ENCODE measurements at regions not wholly inside any gene's neighbourhood (a gene's known extent, or its start where the extent isn't known, plus 50 kb on each side); places are given as distances from the start of the nearest gene placed in this dataset.
"Not testable (repeated sequence)": the region's sequence is repeated elsewhere in the genome, so short reads cannot be mapped to it uniquely, and the experiment has no call there.

DNA sequence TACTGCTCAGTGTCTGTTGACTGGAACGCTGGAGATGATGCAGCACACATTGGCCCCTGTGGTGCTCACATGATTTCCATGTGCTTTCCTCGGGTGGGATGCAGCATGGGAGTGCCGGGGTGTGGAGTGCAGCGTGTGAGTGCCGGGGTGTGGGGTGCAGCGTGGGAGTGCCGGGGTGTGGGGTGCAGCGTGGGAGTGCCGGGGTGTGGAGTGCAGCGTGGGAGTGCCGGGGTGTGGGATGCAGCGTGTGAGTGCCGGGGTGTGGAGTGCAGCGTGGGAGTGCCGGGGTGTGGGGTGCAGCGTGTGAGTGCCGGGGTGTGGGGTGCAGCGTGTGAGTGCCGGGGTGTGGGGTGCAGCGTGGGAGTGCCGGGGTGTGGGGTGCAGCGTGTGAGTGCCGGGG, 907.4 kb upstream of the TPTE start:
- H3K4me2 ChIP-seq (ENCODE audit: low read length); H3K56ac ChIP-seq (ENCODE audit: low read length); H3K18ac ChIP-seq (ENCODE audit: low read length); H3K36me3 ChIP-seq (ENCODE audit: control insufficient read depth, insufficient read depth, low read length); DNase-seq; H2BK15ac ChIP-seq (replicated peaks; ENCODE audit: low read depth); H4K8ac ChIP-seq (ENCODE audit: low read depth, low read length); H2BK5ac ChIP-seq (ENCODE audit: low read length); H3K4me1 ChIP-seq (ENCODE audit: control insufficient read depth, low read depth, low read length); H2AK5ac ChIP-seq (ENCODE audit: low read length); H3K4me3 ChIP-seq (ENCODE audit: low read length); H3K27me3 ChIP-seq (ENCODE audit: insufficient read depth, low read length, poor library complexity); H4K5ac ChIP-seq (ENCODE audit: low read length); H3K79me2 ChIP-seq (ENCODE audit: control insufficient read depth, insufficient read depth, low read length); H3K4ac ChIP-seq (ENCODE audit: low read depth, low read length); H2BK120ac ChIP-seq (ENCODE audit: low read depth, low read length); H3K79me1 ChIP-seq (ENCODE audit: low read length); H3K23ac ChIP-seq (ENCODE audit: low read length); H3K27ac ChIP-seq (ENCODE audit: low read depth, low read length); H3K9ac ChIP-seq (ENCODE audit: low read length): not testable (repeated sequence)
- no CpG with 5 or more reads among the region's 23 CpGs for WGBS (ENCODE audit: extremely low coverage, insufficient coverage, low lambda C conversion rate)

DNA sequence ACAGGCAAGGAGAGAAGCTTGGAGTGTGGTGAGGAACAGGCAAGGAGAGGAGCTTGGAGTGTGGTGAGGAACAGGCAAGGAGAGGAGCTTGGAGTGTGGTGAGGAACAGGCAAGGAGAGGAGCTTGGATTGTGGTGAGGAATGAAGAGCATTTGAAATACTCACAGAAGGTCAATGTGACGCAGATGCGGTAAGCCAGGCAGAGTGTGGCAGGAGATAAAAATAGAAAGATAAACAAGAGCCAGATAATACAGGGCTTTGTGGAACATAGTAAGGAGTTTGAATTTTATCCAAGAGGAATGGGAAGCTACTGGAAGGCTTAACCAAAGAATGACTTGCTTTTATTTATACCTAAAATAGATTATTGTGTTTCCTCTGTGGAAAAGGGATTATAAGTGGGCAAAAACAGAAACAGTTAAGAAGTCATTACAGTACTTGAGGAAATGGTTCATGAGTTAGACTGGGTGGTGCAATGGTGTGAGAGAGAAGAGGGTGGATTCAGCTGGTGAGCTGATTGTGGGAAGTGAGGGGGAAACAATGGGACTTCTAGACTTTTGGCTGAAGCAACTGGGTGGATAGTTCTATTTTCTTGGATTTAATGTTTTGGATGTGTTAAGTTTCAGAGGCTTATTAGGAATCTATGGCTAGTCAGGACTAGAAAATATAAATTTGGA, 900.1 kb upstream of the TPTE start:
- not testable (repeated sequence) for H3K4ac ChIP-seq (ENCODE audit: low read depth, low read length); H3K27ac ChIP-seq (ENCODE audit: low read depth, low read length); DNase-seq; H3K4me1 ChIP-seq (ENCODE audit: control insufficient read depth, low read depth, low read length); H4K8ac ChIP-seq (ENCODE audit: low read depth, low read length); H3K4me2 ChIP-seq (ENCODE audit: low read length); H4K5ac ChIP-seq (ENCODE audit: low read length); H3K4me3 ChIP-seq (ENCODE audit: low read length); H3K23ac ChIP-seq (ENCODE audit: low read length); H3K9ac ChIP-seq (ENCODE audit: low read length); H2BK15ac ChIP-seq (replicated peaks; ENCODE audit: low read depth); H3K18ac ChIP-seq (ENCODE audit: low read length); H2AK5ac ChIP-seq (ENCODE audit: low read length); H3K56ac ChIP-seq (ENCODE audit: low read length); H3K27me3 ChIP-seq (ENCODE audit: insufficient read depth, low read length, poor library complexity); H3K79me1 ChIP-seq (ENCODE audit: low read length); H2BK5ac ChIP-seq (ENCODE audit: low read length); H2BK120ac ChIP-seq (ENCODE audit: low read depth, low read length); H3K36me3 ChIP-seq (ENCODE audit: control insufficient read depth, insufficient read depth, low read length); H3K79me2 ChIP-seq (ENCODE audit: control insufficient read depth, insufficient read depth, low read length)
- WGBS (ENCODE audit: extremely low coverage, insufficient coverage, low lambda C conversion rate): no CpG with 5 or more reads among the region's 2 CpGs

DNA sequence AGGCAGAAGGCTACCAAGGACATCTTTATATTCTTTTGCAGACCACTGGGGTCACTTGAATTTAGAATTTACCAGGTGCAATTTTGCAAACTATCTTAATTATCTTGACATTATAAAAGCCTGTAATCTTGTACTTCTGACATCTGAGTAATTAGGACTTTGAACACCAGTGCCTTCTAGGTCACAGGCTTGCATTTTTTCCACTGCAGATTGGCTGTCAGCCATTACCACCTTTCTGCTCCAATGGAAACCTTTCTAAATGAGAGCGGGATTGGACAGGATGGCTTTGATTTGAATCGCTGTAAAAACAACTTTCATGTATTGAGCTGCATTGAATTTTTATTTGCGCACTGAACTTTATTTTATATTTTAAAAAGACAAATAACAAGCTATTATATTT, 893.3 kb upstream of the TPTE start:
- not testable (repeated sequence) for H2AK5ac ChIP-seq (ENCODE audit: low read length); H3K27me3 ChIP-seq (ENCODE audit: insufficient read depth, low read length, poor library complexity)
- no CpG with 5 or more reads among the region's 3 CpGs for WGBS (ENCODE audit: extremely low coverage, insufficient coverage, low lambda C conversion rate)

DNA sequence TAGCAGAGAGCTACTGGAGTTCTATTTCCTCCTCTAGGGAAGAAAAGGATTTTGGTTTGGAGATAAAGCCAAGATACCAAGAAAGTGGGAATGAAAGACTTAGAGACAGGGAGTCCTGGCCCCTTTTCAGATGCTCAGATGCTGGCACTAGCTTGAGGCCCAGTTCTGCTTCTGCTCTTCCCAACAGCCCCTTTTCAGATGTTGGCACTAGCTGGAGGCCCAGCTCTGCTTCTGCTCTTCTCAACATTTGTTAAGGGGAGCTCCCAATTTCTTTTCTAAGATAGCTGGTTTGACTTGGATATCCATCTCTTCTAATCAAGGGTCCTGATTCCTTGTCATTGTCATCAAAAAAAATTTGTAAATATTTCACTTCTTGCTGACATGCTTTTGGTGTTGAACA, 874.0 kb upstream of the TPTE start:
- not testable (repeated sequence) for H3K4me2 ChIP-seq (ENCODE audit: low read length); H2AK5ac ChIP-seq (ENCODE audit: low read length); H3K4me3 ChIP-seq (ENCODE audit: low read length); H4K5ac ChIP-seq (ENCODE audit: low read length); H3K36me3 ChIP-seq (ENCODE audit: control insufficient read depth, insufficient read depth, low read length); DNase-seq; H3K23ac ChIP-seq (ENCODE audit: low read length); H3K18ac ChIP-seq (ENCODE audit: low read length); H2BK120ac ChIP-seq (ENCODE audit: low read depth, low read length); H3K27me3 ChIP-seq (ENCODE audit: insufficient read depth, low read length, poor library complexity); H3K9ac ChIP-seq (ENCODE audit: low read length); H3K4ac ChIP-seq (ENCODE audit: low read depth, low read length); H3K79me2 ChIP-seq (ENCODE audit: control insufficient read depth, insufficient read depth, low read length); H3K4me1 ChIP-seq (ENCODE audit: control insufficient read depth, low read depth, low read length); H2BK15ac ChIP-seq (replicated peaks; ENCODE audit: low read depth); H3K27ac ChIP-seq (ENCODE audit: low read depth, low read length); H3K56ac ChIP-seq (ENCODE audit: low read length); H2BK5ac ChIP-seq (ENCODE audit: low read length); H4K8ac ChIP-seq (ENCODE audit: low read depth, low read length); H3K79me1 ChIP-seq (ENCODE audit: low read length)

More for the DNA sequence above, 893.3 kb upstream of the TPTE start:
- not testable (repeated sequence) for H2BK120ac ChIP-seq (ENCODE audit: low read depth, low read length); H4K5ac ChIP-seq (ENCODE audit: low read length); H3K4me3 ChIP-seq (ENCODE audit: low read length); H2BK15ac ChIP-seq (replicated peaks; ENCODE audit: low read depth); H2BK5ac ChIP-seq (ENCODE audit: low read length); H3K36me3 ChIP-seq (ENCODE audit: control insufficient read depth, insufficient read depth, low read length); H4K8ac ChIP-seq (ENCODE audit: low read depth, low read length); H3K18ac ChIP-seq (ENCODE audit: low read length); H3K79me2 ChIP-seq (ENCODE audit: control insufficient read depth, insufficient read depth, low read length); H3K4ac ChIP-seq (ENCODE audit: low read depth, low read length); H3K27ac ChIP-seq (ENCODE audit: low read depth, low read length); H3K9ac ChIP-seq (ENCODE audit: low read length); H3K56ac ChIP-seq (ENCODE audit: low read length); DNase-seq; H3K4me1 ChIP-seq (ENCODE audit: control insufficient read depth, low read depth, low read length); H3K23ac ChIP-seq (ENCODE audit: low read length); H3K79me1 ChIP-seq (ENCODE audit: low read length); H3K4me2 ChIP-seq (ENCODE audit: low read length)

DNA sequence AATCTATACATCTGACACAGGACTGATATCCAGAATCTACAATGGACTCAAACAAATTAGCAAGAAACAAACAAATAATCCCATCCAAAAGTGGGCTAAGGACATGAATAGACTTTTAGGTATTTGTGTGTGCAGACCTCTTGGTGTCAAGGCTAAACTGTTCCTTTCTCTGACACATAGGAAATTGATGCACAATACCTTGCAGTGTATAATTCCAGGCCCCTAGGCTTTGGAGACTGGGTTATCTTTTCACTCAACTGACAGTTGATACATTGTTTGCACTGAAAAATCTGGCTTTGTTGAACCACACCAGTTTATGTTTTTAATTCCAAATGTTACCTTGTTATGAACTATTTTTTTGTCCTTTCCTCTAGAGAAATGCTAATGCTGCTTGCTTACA, 873.1 kb upstream of the TPTE start:
- not testable (repeated sequence) for DNase-seq; H3K4me2 ChIP-seq (ENCODE audit: low read length); H3K27ac ChIP-seq (ENCODE audit: low read depth, low read length); H3K79me2 ChIP-seq (ENCODE audit: control insufficient read depth, insufficient read depth, low read length); H3K36me3 ChIP-seq (ENCODE audit: control insufficient read depth, insufficient read depth, low read length); H2BK120ac ChIP-seq (ENCODE audit: low read depth, low read length); H2BK5ac ChIP-seq (ENCODE audit: low read length); H2AK5ac ChIP-seq (ENCODE audit: low read length); H3K18ac ChIP-seq (ENCODE audit: low read length); H2BK15ac ChIP-seq (replicated peaks; ENCODE audit: low read depth); H3K23ac ChIP-seq (ENCODE audit: low read length); H3K9ac ChIP-seq (ENCODE audit: low read length); H3K4me3 ChIP-seq (ENCODE audit: low read length); H3K4ac ChIP-seq (ENCODE audit: low read depth, low read length); H4K5ac ChIP-seq (ENCODE audit: low read length); H3K4me1 ChIP-seq (ENCODE audit: control insufficient read depth, low read depth, low read length); H3K79me1 ChIP-seq (ENCODE audit: low read length); H3K56ac ChIP-seq (ENCODE audit: low read length); H4K8ac ChIP-seq (ENCODE audit: low read depth, low read length); H3K27me3 ChIP-seq (ENCODE audit: insufficient read depth, low read length, poor library complexity)

DNA sequence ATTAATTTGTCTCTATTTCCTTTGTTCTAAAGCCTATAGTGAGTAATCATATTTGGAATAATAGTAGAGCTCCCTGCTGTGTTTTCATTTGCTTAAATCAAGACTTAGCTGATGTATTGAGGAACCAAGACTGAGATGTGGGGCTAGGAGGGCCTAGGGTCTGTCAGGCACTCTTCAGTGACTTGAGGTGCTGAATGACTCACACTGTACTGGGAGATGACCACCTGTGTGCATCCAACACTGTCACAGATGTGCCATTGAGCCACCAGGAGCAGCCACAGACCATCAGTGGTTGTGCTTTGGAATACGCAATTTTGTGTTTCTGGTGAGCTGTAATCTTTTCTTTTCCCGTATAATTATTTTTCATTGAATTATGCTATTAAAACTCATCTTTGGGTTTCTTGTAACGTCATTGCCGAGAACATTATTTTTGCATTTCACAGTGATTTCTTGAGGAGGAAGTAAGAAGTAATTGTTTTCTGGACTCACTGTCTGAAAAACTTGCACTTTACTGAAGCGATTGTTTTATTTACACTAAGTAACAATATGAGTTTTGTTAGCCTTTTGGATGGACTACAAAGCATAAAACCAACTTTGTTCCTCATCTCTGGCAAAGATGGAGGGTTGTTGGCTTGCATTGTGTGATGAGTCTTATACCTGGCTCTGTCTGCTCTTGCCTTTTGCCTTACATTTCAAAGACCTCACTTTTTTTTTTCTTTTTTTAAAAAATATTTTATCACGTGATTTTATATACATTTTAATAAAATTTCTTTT, 872.2 kb upstream of the TPTE start:
- H4K5ac ChIP-seq (ENCODE audit: low read length); DNase-seq; H2BK15ac ChIP-seq (replicated peaks; ENCODE audit: low read depth); H2BK120ac ChIP-seq (ENCODE audit: low read depth, low read length); H3K23ac ChIP-seq (ENCODE audit: low read length); H3K4me2 ChIP-seq (ENCODE audit: low read length); H3K27me3 ChIP-seq (ENCODE audit: insufficient read depth, low read length, poor library complexity); H4K8ac ChIP-seq (ENCODE audit: low read depth, low read length); H3K36me3 ChIP-seq (ENCODE audit: control insufficient read depth, insufficient read depth, low read length); H3K79me2 ChIP-seq (ENCODE audit: control insufficient read depth, insufficient read depth, low read length); H2BK5ac ChIP-seq (ENCODE audit: low read length); H3K18ac ChIP-seq (ENCODE audit: low read length); H3K79me1 ChIP-seq (ENCODE audit: low read length); H3K4ac ChIP-seq (ENCODE audit: low read depth, low read length); H2AK5ac ChIP-seq (ENCODE audit: low read length); H3K27ac ChIP-seq (ENCODE audit: low read depth, low read length); H3K4me3 ChIP-seq (ENCODE audit: low read length); H3K4me1 ChIP-seq (ENCODE audit: control insufficient read depth, low read depth, low read length); H3K56ac ChIP-seq (ENCODE audit: low read length); H3K9ac ChIP-seq (ENCODE audit: low read length): not testable (repeated sequence)
- 100% methylated on average over 1 of the region's 6 CpGs for WGBS (ENCODE audit: extremely low coverage, insufficient coverage, low lambda C conversion rate)
